ENCODE measurements at regions not wholly inside any gene's neighbourhood (a gene's known extent, or its start where the extent isn't known, plus 50 kb on each side); places are given as distances from the start of the nearest gene placed in this dataset.
"Not testable (repeated sequence)": the region's sequence is repeated elsewhere in the genome, so short reads cannot be mapped to it uniquely, and the experiment has no call there.

GRCh38 chr7:125181569-125182267 lies 252.1 kb upstream of the POT1 start:
- not testable (repeated sequence) for TF ChIP-seq SP1 (IDR thresholded peaks at IDR 0.05); SUZ12 (IDR thresholded peaks at IDR 0.05); BHLHE40 (IDR thresholded peaks at IDR 0.05; ENCODE audit: borderline replicate concordance); HDGF (IDR thresholded peaks at IDR 0.05; ENCODE audit: borderline replicate concordance); TARDBP (IDR thresholded peaks at IDR 0.05); FOXA1 (IDR thresholded peaks at IDR 0.05); FOXK2 (IDR thresholded peaks at IDR 0.05)

All from HEK293T (cell line).